ENCODE measurements at regions not wholly inside any gene's neighbourhood (a gene's known extent, or its start where the extent isn't known, plus 50 kb on each side); places are given as distances from the start of the nearest gene placed in this dataset.
"Not testable (repeated sequence)": the region's sequence is repeated elsewhere in the genome, so short reads cannot be mapped to it uniquely, and the experiment has no call there.

DNA sequence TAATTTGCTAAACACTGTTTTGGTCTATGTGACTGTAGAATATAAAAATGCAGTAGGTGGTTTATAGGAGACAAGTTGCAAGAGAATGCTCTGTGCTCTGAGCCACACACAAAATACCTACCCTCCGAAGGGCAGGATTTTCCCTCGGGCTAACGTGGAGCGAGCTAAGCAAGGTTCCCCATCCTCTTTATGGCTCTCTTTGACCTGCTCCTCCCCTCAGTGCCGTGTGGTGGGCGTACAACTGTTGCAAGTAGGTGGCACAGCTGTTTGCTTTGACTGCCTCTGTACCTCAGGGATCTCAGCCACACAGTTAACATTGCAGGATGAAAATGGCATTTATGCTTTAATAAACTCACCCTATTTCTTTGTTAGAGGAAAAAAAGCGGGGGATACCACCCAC is 339.1 kb downstream of the SATB1 start (continued):
- TF ChIP-seq, protein P1, sequence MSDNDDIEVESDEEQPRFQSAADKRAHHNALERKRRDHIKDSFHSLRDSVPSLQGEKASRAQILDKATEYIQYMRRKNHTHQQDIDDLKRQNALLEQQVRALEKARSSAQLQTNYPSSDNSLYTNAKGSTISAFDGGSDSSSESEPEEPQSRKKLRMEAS (CRISPR knock-in tag; IDR thresholded peaks at IDR 0.05): no peak
- TF ChIP-seq ATF1 (CRISPR knock-in tag; IDR thresholded peaks at IDR 0.05) (no peak), KAT7 (CRISPR knock-in tag; IDR thresholded peaks at IDR 0.05; ENCODE audit: borderline replicate concordance) (no peak), NR3C1 (CRISPR knock-in tag; conservative IDR thresholded peaks at IDR 0.05; ENCODE audit: low read depth) (no peak), NFE2L1 (CRISPR knock-in tag; IDR thresholded peaks at IDR 0.05) (no peak), NR2C2 (CRISPR knock-in tag; IDR thresholded peaks at IDR 0.05) (no peak), CBFB (CRISPR knock-in tag; IDR thresholded peaks at IDR 0.05; ENCODE audit: low read depth) (no peak)
- TF ChIP-seq, protein P2, sequence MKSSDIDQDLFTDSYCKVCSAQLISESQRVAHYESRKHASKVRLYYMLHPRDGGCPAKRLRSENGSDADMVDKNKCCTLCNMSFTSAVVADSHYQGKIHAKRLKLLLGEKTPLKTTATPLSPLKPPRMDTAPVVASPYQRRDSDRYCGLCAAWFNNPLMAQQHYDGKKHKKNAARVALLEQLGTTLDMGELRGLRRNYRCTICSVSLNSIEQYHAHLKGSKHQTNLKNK (CRISPR knock-in tag; IDR thresholded peaks at IDR 0.05): no peak
- TF ChIP-seq, protein P3, sequence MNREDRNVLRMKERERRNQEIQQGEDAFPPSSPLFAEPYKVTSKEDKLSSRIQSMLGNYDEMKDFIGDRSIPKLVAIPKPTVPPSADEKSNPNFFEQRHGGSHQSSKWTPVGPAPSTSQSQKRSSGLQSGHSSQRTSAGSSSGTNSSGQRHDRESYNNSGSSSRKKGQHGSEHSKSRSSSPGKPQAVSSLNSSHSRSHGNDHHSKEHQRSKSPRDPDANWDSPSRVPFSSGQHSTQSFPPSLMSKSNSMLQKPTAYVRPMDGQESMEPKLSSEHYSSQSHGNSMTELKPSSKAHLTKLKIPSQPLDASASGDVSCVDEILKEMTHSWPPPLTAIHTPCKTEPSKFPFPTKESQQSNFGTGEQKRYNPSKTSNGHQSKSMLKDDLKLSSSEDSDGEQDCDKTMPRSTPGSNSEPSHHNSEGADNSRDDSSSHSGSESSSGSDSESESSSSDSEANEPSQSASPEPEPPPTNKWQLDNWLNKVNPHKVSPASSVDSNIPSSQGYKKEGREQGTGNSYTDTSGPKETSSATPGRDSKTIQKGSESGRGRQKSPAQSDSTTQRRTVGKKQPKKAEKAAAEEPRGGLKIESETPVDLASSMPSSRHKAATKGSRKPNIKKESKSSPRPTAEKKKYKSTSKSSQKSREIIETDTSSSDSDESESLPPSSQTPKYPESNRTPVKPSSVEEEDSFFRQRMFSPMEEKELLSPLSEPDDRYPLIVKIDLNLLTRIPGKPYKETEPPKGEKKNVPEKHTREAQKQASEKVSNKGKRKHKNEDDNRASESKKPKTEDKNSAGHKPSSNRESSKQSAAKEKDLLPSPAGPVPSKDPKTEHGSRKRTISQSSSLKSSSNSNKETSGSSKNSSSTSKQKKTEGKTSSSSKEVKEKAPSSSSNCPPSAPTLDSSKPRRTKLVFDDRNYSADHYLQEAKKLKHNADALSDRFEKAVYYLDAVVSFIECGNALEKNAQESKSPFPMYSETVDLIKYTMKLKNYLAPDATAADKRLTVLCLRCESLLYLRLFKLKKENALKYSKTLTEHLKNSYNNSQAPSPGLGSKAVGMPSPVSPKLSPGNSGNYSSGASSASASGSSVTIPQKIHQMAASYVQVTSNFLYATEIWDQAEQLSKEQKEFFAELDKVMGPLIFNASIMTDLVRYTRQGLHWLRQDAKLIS (CRISPR knock-in tag; IDR thresholded peaks at IDR 0.05; ENCODE audit: borderline replicate concordance): no peak
- TF ChIP-seq, protein P4, sequence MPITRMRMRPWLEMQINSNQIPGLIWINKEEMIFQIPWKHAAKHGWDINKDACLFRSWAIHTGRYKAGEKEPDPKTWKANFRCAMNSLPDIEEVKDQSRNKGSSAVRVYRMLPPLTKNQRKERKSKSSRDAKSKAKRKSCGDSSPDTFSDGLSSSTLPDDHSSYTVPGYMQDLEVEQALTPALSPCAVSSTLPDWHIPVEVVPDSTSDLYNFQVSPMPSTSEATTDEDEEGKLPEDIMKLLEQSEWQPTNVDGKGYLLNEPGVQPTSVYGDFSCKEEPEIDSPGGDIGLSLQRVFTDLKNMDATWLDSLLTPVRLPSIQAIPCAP (CRISPR knock-in tag; IDR thresholded peaks at IDR 0.05): no peak
- TF ChIP-seq, protein P5, sequence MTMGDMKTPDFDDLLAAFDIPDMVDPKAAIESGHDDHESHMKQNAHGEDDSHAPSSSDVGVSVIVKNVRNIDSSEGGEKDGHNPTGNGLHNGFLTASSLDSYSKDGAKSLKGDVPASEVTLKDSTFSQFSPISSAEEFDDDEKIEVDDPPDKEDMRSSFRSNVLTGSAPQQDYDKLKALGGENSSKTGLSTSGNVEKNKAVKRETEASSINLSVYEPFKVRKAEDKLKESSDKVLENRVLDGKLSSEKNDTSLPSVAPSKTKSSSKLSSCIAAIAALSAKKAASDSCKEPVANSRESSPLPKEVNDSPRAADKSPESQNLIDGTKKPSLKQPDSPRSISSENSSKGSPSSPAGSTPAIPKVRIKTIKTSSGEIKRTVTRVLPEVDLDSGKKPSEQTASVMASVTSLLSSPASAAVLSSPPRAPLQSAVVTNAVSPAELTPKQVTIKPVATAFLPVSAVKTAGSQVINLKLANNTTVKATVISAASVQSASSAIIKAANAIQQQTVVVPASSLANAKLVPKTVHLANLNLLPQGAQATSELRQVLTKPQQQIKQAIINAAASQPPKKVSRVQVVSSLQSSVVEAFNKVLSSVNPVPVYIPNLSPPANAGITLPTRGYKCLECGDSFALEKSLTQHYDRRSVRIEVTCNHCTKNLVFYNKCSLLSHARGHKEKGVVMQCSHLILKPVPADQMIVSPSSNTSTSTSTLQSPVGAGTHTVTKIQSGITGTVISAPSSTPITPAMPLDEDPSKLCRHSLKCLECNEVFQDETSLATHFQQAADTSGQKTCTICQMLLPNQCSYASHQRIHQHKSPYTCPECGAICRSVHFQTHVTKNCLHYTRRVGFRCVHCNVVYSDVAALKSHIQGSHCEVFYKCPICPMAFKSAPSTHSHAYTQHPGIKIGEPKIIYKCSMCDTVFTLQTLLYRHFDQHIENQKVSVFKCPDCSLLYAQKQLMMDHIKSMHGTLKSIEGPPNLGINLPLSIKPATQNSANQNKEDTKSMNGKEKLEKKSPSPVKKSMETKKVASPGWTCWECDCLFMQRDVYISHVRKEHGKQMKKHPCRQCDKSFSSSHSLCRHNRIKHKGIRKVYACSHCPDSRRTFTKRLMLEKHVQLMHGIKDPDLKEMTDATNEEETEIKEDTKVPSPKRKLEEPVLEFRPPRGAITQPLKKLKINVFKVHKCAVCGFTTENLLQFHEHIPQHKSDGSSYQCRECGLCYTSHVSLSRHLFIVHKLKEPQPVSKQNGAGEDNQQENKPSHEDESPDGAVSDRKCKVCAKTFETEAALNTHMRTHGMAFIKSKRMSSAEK (CRISPR knock-in tag; IDR thresholded peaks at IDR 0.05; ENCODE audit: borderline replicate concordance): no peak
- TF ChIP-seq, protein P6, sequence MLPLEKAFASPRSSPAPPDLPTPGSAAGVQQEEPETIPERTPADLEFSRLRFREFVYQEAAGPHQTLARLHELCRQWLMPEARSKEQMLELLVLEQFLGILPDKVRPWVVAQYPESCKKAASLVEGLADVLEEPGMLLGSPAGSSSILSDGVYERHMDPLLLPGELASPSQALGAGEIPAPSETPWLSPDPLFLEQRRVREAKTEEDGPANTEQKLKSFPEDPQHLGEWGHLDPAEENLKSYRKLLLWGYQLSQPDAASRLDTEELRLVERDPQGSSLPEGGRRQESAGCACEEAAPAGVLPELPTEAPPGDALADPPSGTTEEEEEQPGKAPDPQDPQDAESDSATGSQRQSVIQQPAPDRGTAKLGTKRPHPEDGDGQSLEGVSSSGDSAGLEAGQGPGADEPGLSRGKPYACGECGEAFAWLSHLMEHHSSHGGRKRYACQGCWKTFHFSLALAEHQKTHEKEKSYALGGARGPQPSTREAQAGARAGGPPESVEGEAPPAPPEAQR (CRISPR knock-in tag; IDR thresholded peaks at IDR 0.05): no peak

DNA sequence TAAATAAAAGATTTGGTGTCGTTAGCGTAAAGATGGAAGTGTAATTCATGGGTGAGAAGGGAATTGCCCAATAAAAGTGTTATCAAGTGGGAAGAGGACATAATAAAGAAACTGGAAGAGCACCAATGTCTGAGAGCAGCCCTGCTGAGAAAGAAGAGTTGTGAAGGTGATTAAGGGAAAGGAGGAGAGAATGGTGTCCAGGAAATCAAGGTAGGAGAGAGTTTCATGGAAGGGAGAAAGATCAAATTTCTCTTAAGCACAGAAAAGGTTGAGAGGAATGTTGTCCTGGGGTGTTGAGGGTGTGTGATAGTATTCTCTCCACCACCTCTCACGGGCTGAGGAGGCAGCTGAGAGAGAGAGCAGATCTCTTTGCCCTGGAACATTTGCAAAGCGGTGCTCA is 339.7 kb downstream of the SATB1 start:
- H3K27ac Mint-ChIP-seq: peak overlapping the region; percentile 13
- ATAC-seq: peak; percentile 69; the same call in 1 of the 2 replicates

DNA sequence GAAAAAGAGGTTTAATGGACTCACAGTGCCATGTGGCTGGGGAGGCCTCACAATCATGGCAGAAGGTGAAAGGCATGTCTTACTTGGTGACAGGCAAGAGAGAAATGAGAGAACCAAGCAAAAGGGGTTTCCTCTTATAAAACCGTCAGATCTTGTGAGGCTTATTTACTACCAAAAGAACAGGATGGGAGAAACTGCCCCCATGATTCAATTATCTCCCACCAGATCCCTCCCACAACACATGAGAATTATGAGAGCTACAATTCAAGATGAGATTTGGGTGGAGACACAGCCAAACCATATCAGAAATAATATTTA is 340.8 kb upstream of the TBC1D5 start:
- DNase-seq (ENCODE audit: low spot score); H3K27ac Mint-ChIP-seq; CTCF ChIA-PET; POLR2A ChIA-PET; H3K4me3 Mint-ChIP-seq; H3K36me3 Mint-ChIP-seq; ATAC-seq; H3K27me3 Mint-ChIP-seq (ENCODE audit: low read depth); H3K9me3 Mint-ChIP-seq: not testable (repeated sequence)
- peaks cover 16% of the 10 kb centered on the region for H3K4me1 Mint-ChIP-seq

More for the DNA sequence above, 339.7 kb downstream of the SATB1 start:
- ChIA-PET POLR2A (no interaction called here), CTCF (interaction anchor here (1.2 kb wide), 1 partner anchor 209 kb away, joined by 3 read pairs; no protein-coding TSS in a partner anchor)
- H3K9me3 Mint-ChIP-seq: peaks cover 8% of the 10 kb centered on the region
- no peak for DNase-seq (ENCODE audit: low spot score)
- H3K4me1 Mint-ChIP-seq: peaks cover 16% of the 10 kb centered on the region
- no peak overlapping the region for H3K4me3 Mint-ChIP-seq
- H3K36me3 Mint-ChIP-seq: peaks cover 4% of the 10 kb centered on the region; the same call in 1 of the 2 replicates
- H3K27me3 Mint-ChIP-seq (ENCODE audit: low read depth): no peaks in the 10 kb centered on the region
- TF ChIP-seq, protein P7, sequence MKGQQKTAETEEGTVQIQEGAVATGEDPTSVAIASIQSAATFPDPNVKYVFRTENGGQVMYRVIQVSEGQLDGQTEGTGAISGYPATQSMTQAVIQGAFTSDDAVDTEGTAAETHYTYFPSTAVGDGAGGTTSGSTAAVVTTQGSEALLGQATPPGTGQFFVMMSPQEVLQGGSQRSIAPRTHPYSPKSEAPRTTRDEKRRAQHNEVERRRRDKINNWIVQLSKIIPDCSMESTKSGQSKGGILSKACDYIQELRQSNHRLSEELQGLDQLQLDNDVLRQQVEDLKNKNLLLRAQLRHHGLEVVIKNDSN (CRISPR knock-in tag; IDR thresholded peaks at IDR 0.05): no peak
- no peak for TF ChIP-seq ZNF121 (CRISPR knock-in tag; IDR thresholded peaks at IDR 0.05)
- no peak for TF ChIP-seq ZNF232 (CRISPR knock-in tag; IDR thresholded peaks at IDR 0.05)
- TF ChIP-seq ZNF219 (CRISPR knock-in tag; IDR thresholded peaks at IDR 0.05; ENCODE audit: borderline replicate concordance): no peak

All from WTC11 (cell line).